Fibroblast of lung (primary cell): ENCODE measurements at regions not wholly inside any gene's neighbourhood (a gene's known extent, or its start where the extent isn't known, plus 50 kb on each side); places are given as distances from the start of the nearest gene placed in this dataset.

Experiments used
- DNase-seq, 2 donors: peaks; one replicate each; pipeline versions ENCODE4 v3.0.0 to v3.0.0-alpha.2; 2010; ENCODE audit warnings: low read depth in 2 of 2
- H2AFZ ChIP-seq: 2 replicates; pipeline ENCODE4 v1.5.1; 2012; ENCODE audit warnings: low read length, control low read depth, inconsistent platforms
- H3K27ac ChIP-seq: 2 replicates; pipeline ENCODE4 v1.5.1; 2011; ENCODE audit warnings: low read length, control low read depth; ENCODE audit not compliant: insufficient read depth
- H3K27me3 ChIP-seq: 2 replicates; pipeline ENCODE4 v1.5.1; 2011; ENCODE audit warnings: mild to moderate bottlenecking, low read length; ENCODE audit not compliant: control insufficient read depth, insufficient read depth
- H3K36me3 ChIP-seq: 2 replicates; pipeline ENCODE4 v1.5.1; 2011; ENCODE audit warnings: low read length; ENCODE audit not compliant: control insufficient read depth, insufficient read depth
- H3K4me1 ChIP-seq: 2 replicates; pipeline ENCODE4 v1.5.1; 2011; ENCODE audit warnings: low read length; ENCODE audit not compliant: control insufficient read depth, insufficient read depth; ENCODE audit errors: extremely low read depth
- H3K4me2 ChIP-seq: 2 replicates; pipeline ENCODE4 v1.5.1; 2011; ENCODE audit warnings: low read length, control low read depth; ENCODE audit not compliant: insufficient read depth; ENCODE audit errors: extremely low read depth
- H3K4me3 ChIP-seq, 4 experiments: fragments of 200-600 bp in 1 of 4; sonication (generic) in 1 of 4; replicated peaks in 1 of 4; 2 replicates each; pipeline ENCODE4 v1.5.1; 2011 to 2016; ENCODE audit warnings: low read length in 4 of 4, low read depth in 3 of 4, mild to moderate bottlenecking in 3 of 4, control low read depth in 2 of 4, inconsistent platforms in 1 of 4, mixed read lengths in 1 of 4; ENCODE audit not compliant: insufficient read depth in 1 of 4; ENCODE audit errors: control extremely low read depth in 1 of 4
- H3K79me2 ChIP-seq: 2 replicates; pipeline ENCODE4 v1.5.1; 2012; ENCODE audit warnings: mild to moderate bottlenecking, low read length, inconsistent platforms; ENCODE audit not compliant: control insufficient read depth, insufficient read depth
- H3K9ac ChIP-seq: 2 replicates; pipeline ENCODE4 v1.5.1; 2011; ENCODE audit warnings: mild to moderate bottlenecking, low read length, control low read depth; ENCODE audit not compliant: insufficient read depth
- H3K9me3 ChIP-seq: 2 replicates; pipeline ENCODE4 v1.5.1; 2012; ENCODE audit warnings: low read depth, low read length; ENCODE audit not compliant: control insufficient read depth, insufficient read depth
- H4K20me1 ChIP-seq: 2 replicates; pipeline ENCODE4 v1.5.1; 2011; ENCODE audit warnings: low read length; ENCODE audit not compliant: control insufficient read depth, insufficient read depth; ENCODE audit errors: extremely low read depth
- CTCF ChIP-seq, 2 donors: IDR thresholded peaks in 1 of 2; conservative IDR thresholded peaks in 1 of 2; 1 replicate in 1 of 2; 2 replicates in 1 of 2; pipeline ENCODE4 v1.5.1; 2011 to 2012; ENCODE audit warnings: low read length in 2 of 2, control low read depth in 1 of 2, inconsistent platforms in 1 of 2, low read depth in 1 of 2, mild to moderate bottlenecking in 1 of 2
- EZH2 ChIP-seq: IDR thresholded peaks from 2 replicates; pipeline ENCODE4 v1.5.1; 2012; ENCODE audit warnings: low read length, control low read depth, mild to moderate bottlenecking; ENCODE audit errors: missing control alignments

DNA sequence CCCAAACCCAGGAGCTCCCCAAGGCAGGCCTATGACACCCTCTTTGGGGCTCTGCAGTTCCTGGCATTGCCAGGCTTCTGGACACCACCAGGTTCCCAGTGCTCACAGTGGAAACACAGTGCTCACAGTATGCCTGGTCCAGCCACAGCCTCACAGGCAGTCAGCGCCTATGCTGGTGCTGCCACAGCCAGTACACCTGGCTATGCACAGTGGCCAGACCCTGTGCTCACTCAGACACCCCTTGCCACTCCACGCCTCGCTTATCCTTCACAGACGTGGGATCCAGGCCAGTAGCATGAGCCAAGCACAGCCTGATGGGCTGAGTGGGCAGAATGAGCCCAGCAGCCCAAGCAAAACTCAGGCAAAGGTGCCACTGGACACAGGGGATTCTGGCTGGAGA is 579.2 kb upstream of the ADGRL2 start:
- no peak overlapping the region for H3K4me2 ChIP-seq
- no peaks in the 10 kb centered on the region for H3K27me3 ChIP-seq
- TF ChIP-seq EZH2, result no peak
- TF ChIP-seq CTCF (conservative IDR thresholded peaks at IDR 0.05 in 1 of 2, IDR thresholded peaks at IDR 0.05 in 1 of 2; ENCODE audit: low read depth in 1 of 2, low read length in 2 of 2), result no peak
- no peak overlapping the region for H3K9ac ChIP-seq
- no peaks in the 10 kb centered on the region for H3K4me1 ChIP-seq
- no peaks in the 10 kb centered on the region for H3K36me3 ChIP-seq
- no peaks in the 10 kb centered on the region for H3K9me3 ChIP-seq
- no peaks in the 10 kb centered on the region for H3K79me2 ChIP-seq
- H4K20me1 ChIP-seq, result no peaks in the 10 kb centered on the region
- DNase-seq, result no peak
- H3K4me3 ChIP-seq, result no peak overlapping the region
- no peak overlapping the region for H2AFZ ChIP-seq
- H3K27ac ChIP-seq, result no peak overlapping the region

DNA sequence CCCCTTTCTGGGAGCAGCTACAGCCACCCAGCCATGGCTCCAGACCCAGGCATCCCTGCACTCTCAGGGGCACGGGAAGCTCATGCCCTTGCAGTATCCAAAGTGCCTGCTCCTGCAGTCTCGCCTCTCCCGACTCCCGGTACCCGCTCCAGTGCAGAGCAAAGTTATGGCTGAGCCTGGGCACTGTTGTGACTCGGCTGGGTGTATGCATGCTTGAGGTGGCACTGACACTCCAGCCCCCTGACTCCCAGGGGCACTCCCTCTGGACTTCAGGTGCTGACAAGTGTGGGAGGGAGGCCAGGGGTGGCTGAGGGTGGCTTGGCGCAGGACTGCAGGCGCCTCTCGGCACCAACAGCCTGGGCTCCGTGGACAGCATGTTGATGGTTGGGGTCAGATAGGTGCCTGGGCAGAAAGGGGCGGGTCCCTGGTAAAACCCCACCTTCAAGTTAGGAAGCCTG is 580.1 kb upstream of the ADGRL2 start:
- H3K27ac ChIP-seq, result no peak overlapping the region
- DNase-seq, result no peak
- no peaks in the 10 kb centered on the region for H4K20me1 ChIP-seq

DNA sequence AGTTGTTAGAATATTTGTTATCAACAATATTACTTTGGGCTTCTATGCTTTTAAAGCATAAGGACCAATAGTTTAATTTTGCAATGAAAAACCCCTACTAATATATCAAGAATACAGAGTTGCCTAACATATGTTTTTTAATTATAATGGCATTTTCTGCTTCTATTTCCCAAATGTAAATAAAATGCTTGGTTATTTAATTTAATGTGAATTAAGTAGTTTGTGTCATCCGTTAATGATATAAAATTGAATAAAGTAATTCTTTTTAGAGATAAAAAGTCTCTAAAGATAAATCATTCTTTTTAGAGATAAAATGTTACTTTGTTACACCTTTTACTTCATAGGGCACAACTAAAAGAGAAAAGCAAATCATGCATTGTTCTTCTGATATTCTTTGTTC is 583.7 kb upstream of the ADGRL2 start:
- Histone ChIP-seq H3K36me3 (no peaks in the 10 kb centered on the region), H3K79me2 (no peaks in the 10 kb centered on the region), H3K27ac (no peak overlapping the region), H3K9ac (no peak overlapping the region), H3K4me3 (no peak overlapping the region), H3K4me1 (no peaks in the 10 kb centered on the region), H3K4me2 (no peak overlapping the region), H2AFZ (no peak overlapping the region), H3K9me3 (no peaks in the 10 kb centered on the region), H3K27me3 (no peaks in the 10 kb centered on the region), H4K20me1 (no peaks in the 10 kb centered on the region)
- no peak for TF ChIP-seq EZH2
- no peak for TF ChIP-seq CTCF (conservative IDR thresholded peaks at IDR 0.05 in 1 of 2, IDR thresholded peaks at IDR 0.05 in 1 of 2; ENCODE audit: low read depth in 1 of 2, low read length in 2 of 2)
- no peak for DNase-seq

More for the DNA sequence above, 580.1 kb upstream of the ADGRL2 start:
- no peak overlapping the region for H3K4me2 ChIP-seq
- no peak overlapping the region for H3K4me3 ChIP-seq
- H3K9ac ChIP-seq, result no peak overlapping the region
- H2AFZ ChIP-seq, result no peak overlapping the region
- no peaks in the 10 kb centered on the region for H3K36me3 ChIP-seq
- no peaks in the 10 kb centered on the region for H3K27me3 ChIP-seq
- no peaks in the 10 kb centered on the region for H3K79me2 ChIP-seq
- H3K9me3 ChIP-seq, result no peaks in the 10 kb centered on the region
- no peak for TF ChIP-seq CTCF (conservative IDR thresholded peaks at IDR 0.05 in 1 of 2, IDR thresholded peaks at IDR 0.05 in 1 of 2; ENCODE audit: low read depth in 1 of 2, low read length in 2 of 2)
- TF ChIP-seq EZH2, result no peak
- H3K4me1 ChIP-seq, result no peaks in the 10 kb centered on the region
